Ovary (tissue), 7 donors: ENCODE measurements at regions not wholly inside any gene's neighbourhood (a gene's known extent, or its start where the extent isn't known, plus 50 kb on each side); places are given as distances from the start of the nearest gene placed in this dataset.
"Not testable (repeated sequence)": the region's sequence is repeated elsewhere in the genome, so short reads cannot be mapped to it uniquely, and the experiment has no call there.

Experiments used
- DNase-seq, 5 donors: peaks; one replicate each; pipeline ENCODE4 v3.0.0-alpha.2; 2019 to 2020
- H3K27ac ChIP-seq, 2 donors: fragments of 200-600 bp; one replicate each; pipeline versions ENCODE4 v1.5.1 to v1.8.0; 2019 to 2022
- H3K27me3 ChIP-seq: fragments of 200-600 bp; one replicate; pipeline ENCODE4 v1.8.0; 2022
- H3K36me3 ChIP-seq: fragments of 200-600 bp; sonication (generic); one replicate; pipeline ENCODE4 v1.5.1; 2019
- H3K4me1 ChIP-seq: one replicate; pipeline ENCODE4 v1.8.1; 2013; ENCODE audit warnings: mild to moderate bottlenecking, moderate library complexity; ENCODE audit not compliant: insufficient read depth
- H3K4me3 ChIP-seq: fragments of 200-600 bp; sonication (generic); one replicate; pipeline ENCODE4 v1.5.1; 2017
- H3K9me3 ChIP-seq, 2 donors: fragments of 200-600 bp in 1 of 2; sonication (generic) in 1 of 2; one replicate each; pipeline versions ENCODE4 v1.5.1 to v1.8.1; 2013 to 2019; ENCODE audit warnings: mild to moderate bottlenecking in 1 of 2, moderate library complexity in 1 of 2
- CTCF ChIP-seq, 3 donors: fragments of 450-650 bp in 2 of 3; fragments of 200-600 bp in 1 of 3; IDR thresholded peaks; one replicate each; pipeline versions ENCODE4 v1.5.1 to v1.8.0; 2016 to 2022; ENCODE audit warnings: antibody characterized with exemption in 3 of 3, mild to moderate bottlenecking in 1 of 3
- EP300 ChIP-seq: sonication (generic); formaldehyde crosslinking; IDR thresholded peaks from one replicate; pipeline ENCODE4 v1.6.1; 2017; ENCODE audit warnings: antibody characterized with exemption
- POLR2A ChIP-seq: fragments of 450-650 bp; IDR thresholded peaks from one replicate; pipeline ENCODE4 v1.6.1; 2017; ENCODE audit warnings: antibody characterized with exemption, mild to moderate bottlenecking, moderate library complexity
- WGBS, 3 donors: extraction: QIAGEN DNeasy Blood & Tissue Kit in 1 of 3; methylation state at CpG; one replicate each; pipeline versions ENCODE4 v1.1.5 to v1.1.7; 2013 to 2017; 5-methylcytosine and 5-hydroxymethylcytosine counted together
- intact Hi-C, 4 donors: fragments of 100-400 bp; cut with DNase I; formaldehyde crosslinking; loops; one replicate each; pipeline versions ENCODE4 v1.11.0 to v1.15.1; 2022 to 2023
- donor health status: DM: no; HTN: no; CAD: no; lungs with moderate emphysema.
- donor health status: DM: no; HTN: no; CAD: no.
- donor health status: Bipolar disorder and iron deficiency.
- donor health status: DM: no; HTN: no; CAD: no.
- donor health status: DM: yes; HTN: yes; CAD: no.

GRCh38 chr1:199619223-199619622 lies 408.3 kb upstream of the NR5A2 start:
- intact Hi-C loops = no loop called here
- Histone ChIP-seq H3K4me1 (no peaks in the 10 kb centered on the region), H3K36me3 (no peaks in the 10 kb centered on the region), H3K4me3 (no peak overlapping the region), H3K9me3 (no peaks in the 10 kb centered on the region), H3K27ac (no peak overlapping the region), H3K27me3 (no peaks in the 10 kb centered on the region)
- WGBS, 3 donors = 27 to 52% (median 36%) methylated on average over 4 of the region's 4 CpGs
- no peak for TF ChIP-seq POLR2A
- no peak for TF ChIP-seq EP300
- TF ChIP-seq CTCF (IDR thresholded peaks at IDR 0.05) = no peak
- DNase-seq = no peak

GRCh38 chr1:199626228-199626627 lies 401.3 kb upstream of the NR5A2 start:
- H3K36me3 ChIP-seq, H3K27ac ChIP-seq, H3K27me3 ChIP-seq, DNase-seq, H3K4me1 ChIP-seq, H3K4me3 ChIP-seq, intact Hi-C loops, H3K9me3 ChIP-seq: not testable (repeated sequence)
- WGBS, 3 donors = 86 to 94% (median 93%) methylated on average over 3 of the region's 3 CpGs

GRCh38 chr1:199629624-199630023 lies 397.9 kb upstream of the NR5A2 start:
- Histone ChIP-seq H3K36me3 (no peaks in the 10 kb centered on the region), H3K4me1 (no peaks in the 10 kb centered on the region), H3K9me3 (no peaks in the 10 kb centered on the region), H3K27ac (no peak overlapping the region), H3K27me3 (no peaks in the 10 kb centered on the region), H3K4me3 (no peak overlapping the region)
- WGBS, 3 donors = 79 to 86% (median 82%) methylated on average over 4 of the region's 4 CpGs
- no peak for TF ChIP-seq CTCF (IDR thresholded peaks at IDR 0.05)
- TF ChIP-seq EP300 = no peak
- no peak for TF ChIP-seq POLR2A
- DNase-seq = no peak
- intact Hi-C loops = no loop called here

- Histone ChIP-seq H3K9me3 (no peaks in the 10 kb centered on the region), H3K36me3 (no peaks in the 10 kb centered on the region), H3K4me1 (no peaks in the 10 kb centered on the region), H3K4me3 (no peak overlapping the region), H3K27ac (no peak overlapping the region), H3K27me3 (no peaks in the 10 kb centered on the region)
- 51 to 70% (median 61%) methylated on average over 1 of the region's 1 CpG for whole genome bisulfite sequencing, 3 donors
- TF ChIP-seq CTCF (IDR thresholded peaks at IDR 0.05) = no peak
- no peak for TF ChIP-seq EP300
- TF ChIP-seq POLR2A = no peak
- DNase-seq = no peak
- intact Hi-C loops = no loop called here
Measured at GRCh38 chr1:199639453-199639852, 388.1 kb upstream of the NR5A2 start.

GRCh38 chr1:199641531-199641930 lies 386.0 kb upstream of the NR5A2 start:
- WGBS, 3 donors = 80 to 85% (median 81%) methylated on average over 3 of the region's 3 CpGs

More at GRCh38 chr1:199641531-199641930, 386.0 kb upstream of the NR5A2 start:
- Histone ChIP-seq H3K4me3 (no peak overlapping the region), H3K9me3 (no peaks in the 10 kb centered on the region), H3K4me1 (no peaks in the 10 kb centered on the region), H3K36me3 (no peaks in the 10 kb centered on the region), H3K27ac (no peak overlapping the region), H3K27me3 (no peaks in the 10 kb centered on the region)
- intact Hi-C loops = no loop called here
- TF ChIP-seq POLR2A = no peak
- no peak for TF ChIP-seq CTCF (IDR thresholded peaks at IDR 0.05)
- no peak for TF ChIP-seq EP300
- no peak for DNase-seq
